Psoas muscle (tissue), 7 donors: ENCODE measurements at regions not wholly inside any gene's neighbourhood (a gene's known extent, or its start where the extent isn't known, plus 50 kb on each side); places are given as distances from the start of the nearest gene placed in this dataset.

ENCODE experiments used
- ATAC-seq, 4 donors: fragments of 200-7000 bp; cut with Tn5 transposase; one replicate each; pipeline ENCODE4 v1.9.1; 2020; ENCODE audit warnings: moderate library complexity in 3 of 4, mild to moderate bottlenecking in 2 of 4
- DNase-seq, 2 donors: peaks; one replicate each; pipeline ENCODE4 v3.0.0-alpha.2; 2020
- H3K27ac ChIP-seq: fragments of 200-600 bp; one replicate; pipeline ENCODE4 v1.8.0; 2022
- H3K27me3 ChIP-seq, 3 donors: fragments of 200-600 bp in 1 of 3; one replicate each; pipeline versions ENCODE4 v1.6.1 to v1.8.0; 2013 to 2022; ENCODE audit warnings: low read length in 2 of 3, mild to moderate bottlenecking in 2 of 3, moderate library complexity in 1 of 3; ENCODE audit not compliant: insufficient read depth in 3 of 3
- H3K36me3 ChIP-seq, 2 donors: fragments of 200-600 bp in 1 of 2; one replicate each; pipeline versions ENCODE4 v1.6.1 to v1.8.0; 2013 to 2022; ENCODE audit warnings: low read depth in 1 of 2, mild to moderate bottlenecking in 1 of 2, moderate library complexity in 1 of 2; ENCODE audit not compliant: insufficient read depth in 1 of 2
- H3K4me1 ChIP-seq: fragments of 200-600 bp; one replicate; pipeline ENCODE4 v1.8.0; 2022
- H3K4me3 ChIP-seq: fragments of 200-600 bp; one replicate; pipeline ENCODE4 v1.8.0; 2022; ENCODE audit warnings: mild to moderate bottlenecking
- H3K9me3 ChIP-seq: fragments of 200-600 bp; one replicate; pipeline ENCODE4 v1.8.0; 2022
- WGBS, 3 donors: extraction: QIAGEN DNeasy Blood & Tissue Kit; methylation state at CpG; one replicate each; pipeline versions ENCODE4 v1.1.6 to v1.1.7; 2013; 5-methylcytosine and 5-hydroxymethylcytosine counted together
- intact Hi-C, 2 donors: fragments of 100-400 bp; cut with DNase I; formaldehyde crosslinking; loops; one replicate each; pipeline versions ENCODE4 v1.11.0 to v1.14.2; 2022
- TF ChIP-seq, protein P1 (sequence below): fragments of 200-600 bp; IDR thresholded peaks from one replicate; pipeline ENCODE4 v1.8.0; 2022; ENCODE audit warnings: antibody characterized with exemption
- donor health status: healthy with polysubstance abuse.
- donor health status: DM: no; HTN: no; CAD: no; lungs with moderate emphysema.
- donor health status: Bipolar disorder and iron deficiency.
- donor health status: healthy.
- donor health status: DM: yes; HTN: yes; CAD: no.
- donor health status: DM: no; HTN: no; CAD: no.
- donor health status: DM: yes; HTN: yes; CAD: no.

DNA sequence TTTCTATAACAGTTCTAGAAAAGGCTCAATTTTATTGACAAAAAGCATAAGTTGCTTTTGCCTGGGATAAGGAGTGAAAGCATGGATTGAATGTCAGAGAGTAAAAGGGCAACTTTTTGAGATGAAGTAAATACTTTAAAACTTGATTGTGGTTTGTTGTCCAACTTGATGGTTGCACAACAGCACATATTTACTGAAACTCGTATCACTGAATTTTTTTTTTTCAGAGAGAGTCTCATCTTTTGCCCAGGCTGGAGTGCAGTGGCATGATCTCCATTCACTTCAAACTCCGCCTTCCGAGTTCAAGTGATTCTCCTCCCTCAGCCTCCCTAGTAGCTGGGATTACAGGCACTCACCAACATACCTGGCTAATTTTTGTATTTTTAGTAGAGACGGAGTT, 856.8 kb downstream of the SH3BGRL start:
- 74 to 84% (median 78%) methylated on average over 4 of the region's 4 CpGs for WGBS, 3 donors
- Histone ChIP-seq H3K4me3 (no peak overlapping the region), H3K36me3 (no peaks in the 10 kb centered on the region), H3K27me3 (no peaks in the 10 kb centered on the region), H3K27ac (no peak overlapping the region), H3K9me3 (no peaks in the 10 kb centered on the region), H3K4me1 (no peaks in the 10 kb centered on the region)
- ATAC-seq: no peak
- intact Hi-C loops: no loop called here
- TF ChIP-seq, protein P1, sequence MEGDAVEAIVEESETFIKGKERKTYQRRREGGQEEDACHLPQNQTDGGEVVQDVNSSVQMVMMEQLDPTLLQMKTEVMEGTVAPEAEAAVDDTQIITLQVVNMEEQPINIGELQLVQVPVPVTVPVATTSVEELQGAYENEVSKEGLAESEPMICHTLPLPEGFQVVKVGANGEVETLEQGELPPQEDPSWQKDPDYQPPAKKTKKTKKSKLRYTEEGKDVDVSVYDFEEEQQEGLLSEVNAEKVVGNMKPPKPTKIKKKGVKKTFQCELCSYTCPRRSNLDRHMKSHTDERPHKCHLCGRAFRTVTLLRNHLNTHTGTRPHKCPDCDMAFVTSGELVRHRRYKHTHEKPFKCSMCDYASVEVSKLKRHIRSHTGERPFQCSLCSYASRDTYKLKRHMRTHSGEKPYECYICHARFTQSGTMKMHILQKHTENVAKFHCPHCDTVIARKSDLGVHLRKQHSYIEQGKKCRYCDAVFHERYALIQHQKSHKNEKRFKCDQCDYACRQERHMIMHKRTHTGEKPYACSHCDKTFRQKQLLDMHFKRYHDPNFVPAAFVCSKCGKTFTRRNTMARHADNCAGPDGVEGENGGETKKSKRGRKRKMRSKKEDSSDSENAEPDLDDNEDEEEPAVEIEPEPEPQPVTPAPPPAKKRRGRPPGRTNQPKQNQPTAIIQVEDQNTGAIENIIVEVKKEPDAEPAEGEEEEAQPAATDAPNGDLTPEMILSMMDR: no peak
- no peak for DNase-seq

DNA sequence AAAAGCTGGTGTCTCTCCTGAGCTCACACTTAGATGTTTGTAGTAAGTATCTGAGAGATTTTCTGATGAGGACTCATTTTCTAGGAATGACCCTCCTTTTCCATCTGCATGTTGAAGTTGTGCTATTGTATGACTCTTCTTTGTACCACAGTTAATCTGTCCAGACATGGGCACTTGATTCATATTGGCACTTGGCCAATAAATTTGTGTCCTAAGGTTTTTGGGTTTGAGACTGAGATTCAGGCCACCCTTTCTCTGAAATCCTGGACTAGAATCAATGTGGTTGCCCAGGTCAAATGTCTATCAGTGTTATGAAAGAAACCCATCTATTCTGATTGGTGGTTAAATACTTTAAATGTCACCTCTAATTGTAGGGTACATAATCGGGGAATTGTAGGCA, 869.0 kb downstream of the SH3BGRL start:
- WGBS, 3 donors: 76 to 79% (median 79%) methylated on average over 1 of the region's 1 CpG
- no peaks in the 10 kb centered on the region for H3K36me3 ChIP-seq
- no peaks in the 10 kb centered on the region for H3K4me1 ChIP-seq
- intact Hi-C loops: no loop called here
- TF ChIP-seq, protein P1: no peak
- ATAC-seq (no peak), DNase-seq (no peak)
- H3K27ac ChIP-seq: no peak overlapping the region
- H3K4me3 ChIP-seq: no peak overlapping the region
- no peaks in the 10 kb centered on the region for H3K27me3 ChIP-seq
- no peaks in the 10 kb centered on the region for H3K9me3 ChIP-seq

DNA sequence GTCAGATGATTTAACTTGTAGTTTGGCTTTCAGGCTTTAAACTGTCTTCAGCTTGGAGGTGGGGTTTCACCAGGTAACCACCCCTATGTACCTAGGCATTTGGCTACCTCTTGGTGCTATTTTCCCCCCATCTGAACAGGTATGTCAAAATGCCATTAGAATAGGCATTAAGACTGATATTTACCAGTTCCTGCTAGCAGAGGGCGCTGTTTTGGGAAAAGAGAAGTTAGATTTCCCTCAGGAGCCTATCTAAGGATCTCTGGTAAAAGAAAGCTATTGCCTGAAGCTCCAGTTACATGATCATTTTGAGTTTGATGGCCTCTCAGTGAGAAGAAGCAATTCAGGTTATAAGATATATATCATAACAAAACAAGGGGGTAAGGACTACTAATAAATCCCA, 879.1 kb downstream of the SH3BGRL start:
- TF ChIP-seq, protein P1: no peak
- H3K27me3 ChIP-seq: no peaks in the 10 kb centered on the region

DNA sequence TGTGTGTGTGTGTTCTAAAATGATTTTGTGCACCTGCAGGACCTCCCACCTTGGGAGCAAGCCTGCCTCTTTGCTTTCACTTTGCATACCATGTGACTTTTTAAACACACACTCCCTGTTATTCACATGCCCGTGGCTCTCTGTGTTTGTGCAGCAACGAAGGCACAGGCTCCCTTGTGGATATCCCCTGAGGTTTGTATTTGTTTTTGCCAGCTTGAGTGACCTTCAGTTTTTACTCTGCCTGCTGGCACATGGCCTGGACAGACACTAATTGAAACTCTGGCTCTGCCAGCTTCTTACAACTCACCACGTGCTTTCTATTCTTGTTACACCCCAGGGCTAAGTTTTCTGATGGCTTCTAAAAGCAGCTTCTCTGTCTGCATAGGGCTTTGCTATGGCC, 885.8 kb downstream of the SH3BGRL start:
- TF ChIP-seq, protein P1: no peak
- WGBS, 3 donors: 23 to 53% (median 34%) methylated on average over 3 of the region's 3 CpGs
- ATAC-seq: no peak
- no peaks in the 10 kb centered on the region for H3K27me3 ChIP-seq
- no peaks in the 10 kb centered on the region for H3K36me3 ChIP-seq
- no peak overlapping the region for H3K27ac ChIP-seq
- DNase-seq: no peak
- intact Hi-C loops: no loop called here
- no peaks in the 10 kb centered on the region for H3K4me1 ChIP-seq
- no peak overlapping the region for H3K4me3 ChIP-seq
- H3K9me3 ChIP-seq: no peaks in the 10 kb centered on the region

More for the DNA sequence above, 879.1 kb downstream of the SH3BGRL start:
- intact Hi-C loops: no loop called here
- Histone ChIP-seq H3K36me3 (no peaks in the 10 kb centered on the region), H3K27ac (no peak overlapping the region), H3K4me1 (no peaks in the 10 kb centered on the region), H3K4me3 (no peak overlapping the region), H3K9me3 (no peaks in the 10 kb centered on the region)
- no peak for ATAC-seq
- DNase-seq: no peak
- WGBS, 3 donors: 4 to 25% (median 5%) methylated on average over 1 of the region's 1 CpG

DNA sequence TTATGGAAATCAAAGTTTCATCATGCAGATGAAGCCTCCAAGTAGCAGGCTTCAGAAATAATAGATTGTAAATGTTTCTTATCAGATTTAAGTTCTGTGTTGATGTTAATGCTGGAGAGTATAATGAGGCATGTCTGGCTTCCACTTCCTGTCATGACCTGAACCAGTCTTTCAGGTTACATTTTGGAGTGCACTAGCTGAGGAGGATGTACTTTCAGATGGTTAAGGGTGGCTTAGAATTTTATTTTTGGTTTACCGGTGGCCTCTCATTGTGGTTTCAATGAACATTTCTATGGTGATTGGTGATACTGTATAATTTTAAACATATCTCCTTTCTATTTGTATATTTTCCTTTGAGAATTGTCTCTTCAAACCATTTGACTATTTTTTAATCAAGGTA, 890.4 kb downstream of the SH3BGRL start:
- intact Hi-C loops: no loop called here

More for the DNA sequence above, 890.4 kb downstream of the SH3BGRL start:
- TF ChIP-seq, protein P1: no peak
- Histone ChIP-seq H3K4me1 (no peaks in the 10 kb centered on the region), H3K36me3 (no peaks in the 10 kb centered on the region), H3K9me3 (no peaks in the 10 kb centered on the region), H3K27me3 (no peaks in the 10 kb centered on the region), H3K4me3 (no peak overlapping the region), H3K27ac (no peak overlapping the region)
- ATAC-seq (no peak), DNase-seq (no peak)
- 88 to 100% (median 94%) methylated on average over 1 of the region's 1 CpG for WGBS, 3 donors
